ENCODE measurements at regions not wholly inside any gene's neighbourhood (a gene's known extent, or its start where the extent isn't known, plus 50 kb on each side); places are given as distances from the start of the nearest gene placed in this dataset. TPM values are rescaled to one million over a fixed set of nuclear protein-coding genes. Genes with fewer than 3 reads are reported as not detected.

- H3K4me3 ChIP-seq, result no peak overlapping the region
- H3K27ac ChIP-seq, result no peak overlapping the region
- no peaks in the 10 kb centered on the region for H3K9me3 ChIP-seq
- intact Hi-C loops (cut with DNase I), result no loop called here
- H3K36me3 ChIP-seq, result no peaks in the 10 kb centered on the region
- DNase-seq (no peak), ATAC-seq (no peak)
- H3K4me1 ChIP-seq, result no peaks in the 10 kb centered on the region
- TF ChIP-seq CTCF (IDR thresholded peaks at IDR 0.05), result no peak
- H3K27me3 ChIP-seq, result no peaks in the 10 kb centered on the region
Observed at GRCh38 chr6:90643381-90643780, 56.5 kb upstream of the MAP3K7 start.

GRCh38 chr6:90637320-90637719, 50.4 kb upstream of the MAP3K7 start:
- intact Hi-C loops (cut with DNase I), result no loop called here
- no peak for TF ChIP-seq CTCF (IDR thresholded peaks at IDR 0.05)
- Histone ChIP-seq H3K4me1 (no peaks in the 10 kb centered on the region), H3K27ac (no peak overlapping the region), H3K4me3 (no peak overlapping the region), H3K36me3 (no peaks in the 10 kb centered on the region), H3K27me3 (no peaks in the 10 kb centered on the region), H3K9me3 (no peaks in the 10 kb centered on the region)
- DNase-seq, result no peak
- ATAC-seq, result no peak

Small RNA genes in the stretch of these regions (microRNA-seq; reads per million reads assigned to microRNA genes)
- not detected for gene MIR4643 (ENCODE audit: borderline microRNAs expressed)

Data from upper lobe of right lung (tissue), 1 donor.